ENCODE measurements at regions not wholly inside any gene's neighbourhood (a gene's known extent, or its start where the extent isn't known, plus 50 kb on each side); places are given as distances from the start of the nearest gene placed in this dataset.

DNA sequence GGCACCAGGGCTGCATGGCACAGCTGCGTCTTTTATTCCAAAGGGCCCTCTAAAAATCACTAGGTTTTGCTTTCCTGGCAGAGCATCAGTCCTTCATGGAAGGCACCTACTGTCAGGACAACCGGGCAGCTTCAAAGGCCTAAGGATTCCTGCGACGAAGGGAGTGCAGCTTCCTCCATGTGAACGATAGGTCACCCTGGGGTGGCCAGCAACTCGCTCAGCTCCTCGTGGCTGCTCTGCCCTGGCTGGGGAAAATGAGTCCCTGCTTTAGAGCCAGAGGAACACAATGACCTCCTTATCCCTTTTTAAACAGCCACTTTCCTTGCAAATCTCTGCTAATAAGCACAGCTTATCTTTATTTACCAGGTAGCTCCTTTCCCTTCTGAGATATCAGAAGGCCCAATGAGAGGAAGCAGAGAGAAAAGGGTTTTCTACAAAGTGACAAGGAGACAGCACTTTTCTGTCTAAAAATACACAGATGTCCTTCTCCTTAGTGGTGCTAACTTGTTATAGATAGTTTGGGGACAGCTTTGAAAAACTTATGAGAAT lies 71.6 kb upstream of the SMYD2 start:
- no peak for DNase-seq

- DNase-seq, result no peak
These were observed 67.8 kb upstream of the SMYD2 start for GRCh38 chr1:214213136-214213535.

DNA sequence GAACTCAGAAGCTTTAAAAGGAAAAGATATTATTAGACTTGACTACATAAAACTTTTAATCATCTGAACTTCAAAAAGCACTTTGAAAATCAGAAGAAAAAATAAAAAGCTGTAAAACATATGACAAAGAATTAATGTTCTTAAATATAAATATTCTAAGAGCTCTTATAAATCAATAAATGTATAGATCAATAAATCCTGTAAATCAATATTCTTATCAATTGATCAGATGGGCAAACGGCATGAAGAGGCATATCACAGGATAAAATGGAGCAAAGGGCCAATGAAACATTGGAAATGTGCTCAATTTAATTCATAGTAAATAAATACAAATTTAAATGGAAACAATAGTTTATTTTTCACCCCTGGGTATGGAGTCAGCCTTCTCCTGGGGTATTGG lies 66.1 kb upstream of the SMYD2 start:
- DNase-seq, result no peak

DNA sequence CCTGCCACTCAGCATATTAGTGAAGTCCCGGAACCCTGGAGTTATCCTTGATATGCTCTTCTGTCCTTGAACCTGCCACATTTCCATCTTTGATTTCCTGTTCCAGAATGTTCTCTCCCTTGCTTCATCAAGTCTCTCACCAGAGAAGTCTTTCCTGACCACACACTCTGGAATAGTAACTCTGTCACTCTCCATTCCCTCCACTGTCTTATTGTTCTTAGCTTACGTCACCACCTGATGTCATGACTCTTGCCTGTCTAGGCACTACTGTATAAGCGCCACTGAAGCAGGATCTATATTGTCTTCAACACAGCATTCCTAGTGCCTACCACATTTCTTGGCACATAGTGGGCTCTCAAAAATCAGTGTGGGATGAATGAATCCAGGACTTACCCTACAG lies 65.4 kb upstream of the SMYD2 start:
- no peak for DNase-seq

DNA sequence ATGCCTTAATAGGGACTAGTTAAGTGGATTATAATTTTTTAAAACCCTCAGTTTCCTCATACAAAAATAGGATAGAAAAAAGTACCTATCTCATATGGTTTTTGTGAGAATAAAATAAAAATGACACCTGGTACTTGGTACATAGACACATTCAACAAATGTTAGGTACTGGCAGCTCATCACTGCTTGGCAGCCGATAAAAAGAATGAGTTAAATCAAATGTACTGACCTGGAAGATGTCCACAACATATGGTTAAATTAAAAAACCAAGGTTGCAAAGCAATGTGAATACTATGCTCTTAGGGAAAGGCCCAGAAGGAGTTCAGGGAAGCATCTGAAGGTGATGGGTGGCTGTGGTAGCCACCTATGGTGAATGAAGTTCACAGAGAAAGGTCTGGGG lies 64.9 kb upstream of the SMYD2 start:
- no peak for DNase-seq

DNA sequence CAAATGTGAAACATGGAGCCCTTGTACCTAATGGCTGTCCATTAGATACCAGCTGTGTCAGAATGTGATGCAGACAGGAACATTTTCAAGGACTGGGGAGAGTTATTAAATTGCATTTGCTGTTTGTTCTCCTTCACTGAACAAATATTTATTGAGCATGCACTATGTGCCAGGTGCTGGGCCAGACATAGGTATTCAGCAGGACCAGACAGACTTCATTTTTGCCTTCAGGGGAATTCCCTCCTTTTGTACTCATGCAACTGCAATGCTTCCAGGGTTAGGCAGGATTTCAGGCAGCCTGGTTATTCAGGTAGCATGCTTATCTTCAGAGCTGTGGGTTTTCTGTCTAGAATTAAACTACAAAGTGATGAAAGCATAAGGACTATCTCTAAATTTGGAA lies 64.2 kb upstream of the SMYD2 start:
- DNase-seq, result no peak

GRCh38 chr1:214219902-214220301 lies 61.1 kb upstream of the SMYD2 start:
- no peak for DNase-seq

DNA sequence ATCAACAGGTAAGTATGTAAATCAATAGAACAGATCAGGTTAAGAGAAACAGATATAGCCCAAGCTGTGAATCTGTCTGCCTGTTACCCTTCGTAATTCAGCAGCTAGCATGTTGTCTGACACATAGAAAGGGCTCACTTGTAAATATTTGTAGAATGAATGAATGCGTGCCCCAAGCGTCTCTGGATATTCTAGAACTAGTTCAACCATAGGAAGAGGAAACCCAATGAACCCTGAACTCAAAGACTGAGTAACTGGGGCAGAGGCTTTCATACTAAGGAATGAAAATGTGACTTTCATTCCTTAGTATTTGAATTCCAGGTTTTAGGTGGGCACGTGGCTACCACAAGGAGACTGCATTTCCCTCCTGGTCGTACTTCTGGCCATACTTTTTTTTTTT lies 60.1 kb upstream of the SMYD2 start:
- no peak for DNase-seq

DNA sequence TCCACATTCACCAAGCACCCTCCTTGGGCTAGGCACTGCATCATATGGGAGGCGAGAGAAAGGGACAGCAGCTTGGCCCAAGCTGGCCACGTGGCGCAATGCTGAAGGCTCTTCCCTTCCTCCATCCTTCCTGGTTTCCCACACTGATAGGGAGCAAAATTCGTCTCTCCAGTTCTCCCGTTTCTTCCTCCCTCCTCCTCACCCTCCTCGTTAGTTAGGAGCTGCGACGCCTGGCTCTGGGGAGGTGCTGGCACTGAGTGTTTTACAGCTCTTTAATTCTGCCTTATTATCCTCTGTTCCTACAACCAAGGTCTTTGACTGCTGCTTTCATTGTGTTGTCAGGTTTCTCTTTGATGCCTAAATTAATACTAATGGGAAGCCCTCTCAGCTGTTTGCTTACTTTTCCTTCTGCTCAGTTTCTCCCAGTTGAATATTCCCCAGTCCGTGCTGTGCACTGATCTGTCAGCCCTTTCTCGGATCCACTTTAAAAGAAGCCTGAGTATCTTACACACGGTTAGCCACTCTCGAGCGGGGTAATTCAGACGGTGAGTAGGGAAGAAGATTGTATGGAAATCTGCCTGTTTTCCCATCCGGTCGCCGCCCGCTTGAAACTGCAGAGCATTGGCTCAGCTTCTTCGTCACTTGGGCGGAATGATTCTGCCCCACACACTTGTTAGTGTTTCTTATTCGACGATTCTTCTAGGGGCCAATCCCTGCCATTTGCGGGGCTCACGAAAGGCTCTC lies 56.2 kb upstream of the SMYD2 start:
- DNase-seq, result no peak

DNA sequence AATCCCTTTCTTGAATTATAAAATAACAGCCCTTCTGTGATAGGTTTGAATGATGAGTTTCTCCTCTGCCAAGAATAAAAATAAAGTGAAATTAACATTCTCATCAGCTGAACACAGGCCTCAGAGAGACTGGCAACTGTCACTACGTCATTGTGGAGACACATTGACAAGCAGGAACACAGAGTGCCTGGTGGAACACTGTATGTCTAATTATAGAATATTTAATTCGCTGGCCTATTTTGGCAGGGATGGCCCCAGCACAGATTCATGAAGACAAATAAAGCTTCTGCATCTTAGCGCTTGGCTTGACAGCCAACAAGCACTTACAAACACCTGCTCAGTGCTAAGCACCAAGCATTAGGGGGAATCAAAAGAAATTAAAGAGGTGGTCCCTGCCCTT lies 52.0 kb upstream of the SMYD2 start:
- no peak for DNase-seq

- no peak for DNase-seq
These were observed 51.2 kb upstream of the SMYD2 start for GRCh38 chr1:214229736-214230135.

All from amniotic stem cell (primary cell).